GM12878 (cell line): ENCODE measurements at regions not wholly inside any gene's neighbourhood (a gene's known extent, or its start where the extent isn't known, plus 50 kb on each side); places are given as distances from the start of the nearest gene placed in this dataset.

Experiments used
- ATAC-seq: fragments of 200-7000 bp; cut with Tn5 transposase; 3 replicates; pipeline ENCODE4 v1.9.1; 2020; ENCODE audit warnings: mild to moderate bottlenecking, moderate library complexity
- BruUV-seq: library from RNA; stranded (reverse); fragments of 400-500 nt; replicated peaks from 2 replicates; lab custom pipeline; 2021; lab: Mats Ljungman, UMichigan
- CTCF ChIA-PET: fragments of 300-600 bp; sonication (Branson Sonifier 250); formaldehyde crosslinking; extraction: SDS; loops from one replicate; lab custom pipeline; 2021; ENCODE audit warnings: inconsistent platforms; lab: Yijun Ruan, JAX
- POLR2A ChIA-PET: fragments of 350-600 bp; formaldehyde crosslinking; extraction: SDS; loops from one replicate; lab custom pipeline; 2021; ENCODE audit warnings: inconsistent platforms; lab: Charles Lee
- RAD21 ChIA-PET: fragments of 300-600 bp; sonication (Branson Sonifier 250); formaldehyde crosslinking; loops from one replicate; lab custom pipeline; 2023; ENCODE audit warnings: antibody characterized with exemption; ENCODE audit not compliant: unreplicated experiment; lab: Charles Lee
- SMC1A ChIA-PET: fragments of 300-600 bp; sonication (Branson Sonifier 250); formaldehyde crosslinking; loops from one replicate; lab custom pipeline; 2023; ENCODE audit not compliant: unreplicated experiment, uncharacterized antibody; lab: Charles Lee
- DNase-seq: peaks from one replicate; pipeline ENCODE4 v3.0.0-alpha.2; 2011; ENCODE audit warnings: low read depth, low spot score
- FAIRE-seq: peaks from 3 replicates; lab custom pipeline; 2011; peaks lifted over from hg19 to GRCh38; lab: Jason Lieb, UNC
- H2AFZ ChIP-seq: 2 replicates; pipeline ENCODE4 v1.6.0; 2011; ENCODE audit warnings: low read depth, low read length, control low read depth; ENCODE audit not compliant: control insufficient read depth
- H3K27ac ChIP-seq: 2 replicates; pipeline ENCODE4 v1.5.1; 2011; ENCODE audit warnings: control low read depth; ENCODE audit not compliant: control insufficient read depth, insufficient read depth
- H3K27me3 ChIP-seq, 2 experiments: replicated peaks in 1 of 2; 2 replicates each; pipeline versions ENCODE4 v1.6.0 to v1.6.1; 2011; ENCODE audit warnings: low read length in 1 of 2; ENCODE audit not compliant: control insufficient read depth in 2 of 2, insufficient read depth in 2 of 2
- H3K36me3 ChIP-seq, 2 experiments: 2 replicates each; pipeline ENCODE4 v1.5.1; 2011; ENCODE audit warnings: low read length in 1 of 2; ENCODE audit not compliant: control insufficient read depth in 2 of 2, insufficient read depth in 2 of 2
- H3K4me1 ChIP-seq: 2 replicates; pipeline ENCODE4 v1.6.1; 2011; ENCODE audit warnings: mild to moderate bottlenecking, low read length, moderate library complexity, mixed read lengths; ENCODE audit not compliant: control insufficient read depth, insufficient read depth
- H3K4me2 ChIP-seq: 2 replicates; pipeline ENCODE4 v1.6.0; 2011; ENCODE audit warnings: control low read depth; ENCODE audit not compliant: control insufficient read depth, insufficient read depth
- H3K4me3 ChIP-seq: fragments of 200-600 bp; sonication (generic); 2 replicates; pipeline ENCODE4 v1.5.1; 2016
- H3K79me2 ChIP-seq: 2 replicates; pipeline ENCODE4 v1.6.0; 2011; ENCODE audit warnings: low read length; ENCODE audit not compliant: control insufficient read depth, insufficient read depth
- H3K9ac ChIP-seq: 2 replicates; pipeline ENCODE4 v1.8.0; 2011; ENCODE audit warnings: low read length, control low read depth, mixed read lengths; ENCODE audit not compliant: control insufficient read depth, insufficient read depth
- H3K9me3 ChIP-seq: replicated peaks from 3 replicates; pipeline ENCODE4 v1.5.1; 2011; ENCODE audit warnings: mild to moderate bottlenecking, low read length; ENCODE audit not compliant: control insufficient read depth, insufficient read depth
- H4K20me1 ChIP-seq: 2 replicates; pipeline ENCODE4 v1.6.0; 2011; ENCODE audit not compliant: control insufficient read depth, insufficient read depth
- BCL3 ChIP-seq: IDR thresholded peaks from 2 replicates; pipeline ENCODE4 v1.6.1; 2011; ENCODE audit warnings: borderline replicate concordance, low read depth, mild to moderate bottlenecking, moderate library complexity, low read length; ENCODE audit not compliant: insufficient read depth, poor library complexity, severe bottlenecking
- IRF4 ChIP-seq: IDR thresholded peaks from 2 replicates; pipeline ENCODE4 v1.6.1; 2011; ENCODE audit warnings: low read depth, low read length
- KAT2A ChIP-seq: conservative IDR thresholded peaks from 2 replicates; pipeline ENCODE4 v1.6.1; 2011; ENCODE audit warnings: low read depth, low read length; ENCODE audit not compliant: control insufficient read depth
- KDM1A ChIP-seq: fragments of 200-600 bp; sonication (generic); IDR thresholded peaks from 2 replicates; pipeline ENCODE4 v1.6.1; 2016; ENCODE audit warnings: borderline replicate concordance
- MYB ChIP-seq: fragments of 150-350 bp; IDR thresholded peaks from 2 replicates; pipeline ENCODE4 v1.6.1; 2014; ENCODE audit warnings: mild to moderate bottlenecking, low read depth, low read length, borderline replicate concordance
- NBN ChIP-seq: fragments of 450-650 bp; IDR thresholded peaks from 2 replicates; pipeline ENCODE4 v1.6.1; 2016
- NR2C2 ChIP-seq: IDR thresholded peaks from 2 replicates; pipeline ENCODE4 v1.6.1; 2011; ENCODE audit warnings: borderline replicate concordance, low read depth; ENCODE audit not compliant: control insufficient read depth, insufficient read length
- RELB ChIP-seq: fragments of 450-650 bp; IDR thresholded peaks from 2 replicates; pipeline ENCODE4 v1.6.1; 2017; ENCODE audit warnings: low read depth, mild to moderate bottlenecking, moderate library complexity
- TAF1 ChIP-seq: IDR thresholded peaks from 2 replicates; pipeline ENCODE4 v1.6.1; 2011; ENCODE audit warnings: mild to moderate bottlenecking, low read depth, low read length, borderline replicate concordance
- TCF3 ChIP-seq: IDR thresholded peaks from 2 replicates; pipeline ENCODE4 v1.6.1; 2012; ENCODE audit warnings: low read depth, mild to moderate bottlenecking, low read length, borderline replicate concordance; ENCODE audit not compliant: insufficient read depth
- WGBS: methylation state at CpG from one replicate; pipeline ENCODE4 v1.1.6; 2016; ENCODE audit warnings: low lambda C conversion rate; ENCODE audit not compliant: insufficient replicate concordance, insufficient coverage; ENCODE audit errors: missing lambda C conversion rate; 5-methylcytosine and 5-hydroxymethylcytosine counted together
- in situ Hi-C: fragments of 300-500 bp; cut with MboI; formaldehyde crosslinking; loops from 9 replicates; pipeline ENCODE4 v1.14.3; 2018; ENCODE audit warnings: mixed read lengths
- intact Hi-C: fragments of 100-400 bp; cut with micrococcal nuclease; formaldehyde crosslinking; loops from one replicate; pipeline ENCODE4 v1.14.2; 2022; ENCODE audit not compliant: unreplicated experiment

GRCh38 chr6:113144117-113144516 lies 713.0 kb upstream of the MARCKS start:
- Histone ChIP-seq H4K20me1 (no peaks in the 10 kb centered on the region), H3K27ac (no peak overlapping the region), H3K9ac (no peak overlapping the region), H3K9me3 (no peaks in the 10 kb centered on the region), H3K4me3 (no peak overlapping the region), H3K27me3 (no peaks in the 10 kb centered on the region), H3K4me2 (no peak overlapping the region), H3K79me2 (no peaks in the 10 kb centered on the region), H2AFZ (no peak overlapping the region), H3K36me3 (no peaks in the 10 kb centered on the region), H3K4me1 (no peaks in the 10 kb centered on the region)
- ChIA-PET RAD21 (no interaction called here), CTCF (no interaction called here), POLR2A (no interaction called here), SMC1A (no interaction called here)
- no peak for ATAC-seq
- no peak for TF ChIP-seq NR2C2
- no peak for TF ChIP-seq RELB
- TF ChIP-seq KAT2A, result no peak
- no peak for TF ChIP-seq TCF3
- no peak for TF ChIP-seq BCL3
- no peak for TF ChIP-seq TAF1
- no peak for TF ChIP-seq IRF4
- no peak for TF ChIP-seq KDM1A
- no peak for TF ChIP-seq NBN
- TF ChIP-seq MYB, result no peak
- BruUV-seq, result no TSS peak
- DNase-seq, result no peak
- in situ Hi-C loops, result no loop called here
- 0% methylated on average over 3 of the region's 3 CpGs for WGBS
- no peak for FAIRE-seq
- intact Hi-C loops, result no loop called here
